ENCODE measurements at regions not wholly inside any gene's neighbourhood (a gene's known extent, or its start where the extent isn't known, plus 50 kb on each side); places are given as distances from the start of the nearest gene placed in this dataset.

DNA sequence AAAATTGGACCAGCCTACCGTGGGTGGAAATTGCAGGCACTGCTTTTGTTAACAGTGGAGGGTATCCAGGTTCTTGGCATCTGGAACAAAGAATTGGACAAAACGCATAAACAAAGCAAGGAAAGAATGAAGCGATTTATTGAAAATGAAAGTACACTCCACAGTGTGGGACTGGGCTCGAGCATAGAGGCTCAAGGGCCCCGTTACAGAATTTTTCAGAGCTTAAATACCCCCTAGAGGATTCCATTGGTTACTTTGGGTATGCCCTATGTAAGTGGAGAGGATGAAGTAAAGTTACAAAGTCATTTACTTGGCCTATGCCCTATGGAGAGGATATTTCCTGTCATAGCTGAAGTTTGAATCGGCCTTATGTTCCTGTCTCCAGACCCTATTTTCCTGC, 85.3 kb downstream of the GLUD2 start:
- H3K27ac ChIP-seq, result no peak overlapping the region

DNA sequence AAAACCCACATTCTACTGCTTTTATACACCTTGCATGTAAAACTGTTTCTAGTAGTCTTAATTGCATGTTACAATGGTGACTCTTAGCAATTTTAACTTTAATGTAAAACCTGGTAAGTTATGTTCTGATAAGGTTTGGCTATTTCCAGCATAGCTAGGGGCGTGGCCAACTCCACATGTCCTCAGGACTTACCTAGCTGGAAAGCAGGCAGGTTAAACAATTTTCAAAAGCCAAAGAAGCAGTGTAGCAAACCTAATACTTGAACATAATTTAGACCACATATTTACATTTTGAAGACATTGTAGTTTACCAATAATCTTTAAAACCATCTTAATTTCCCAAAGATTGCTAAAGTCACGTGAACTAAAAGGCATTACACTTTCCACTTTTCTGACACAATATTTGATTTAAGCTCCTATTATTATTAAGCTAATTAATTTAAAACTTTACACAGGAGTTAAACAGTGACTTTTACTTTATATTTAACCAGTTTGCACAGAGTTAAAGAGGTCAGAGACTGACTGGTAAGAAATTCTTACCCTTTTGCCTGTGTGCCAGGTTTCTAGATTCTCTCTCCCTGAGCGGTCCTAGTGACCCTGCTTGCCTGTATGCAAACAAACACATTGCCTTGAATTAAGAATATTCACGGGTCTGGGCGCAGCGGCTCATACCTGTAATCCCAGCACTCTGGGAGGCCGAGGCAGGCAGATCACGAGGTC, 88.2 kb downstream of the GLUD2 start:
- no peak for DNase-seq (ENCODE audit: low spot score in 2 of 2)
- TF ChIP-seq POLR2A (IDR thresholded peaks at IDR 0.05) (no peak), POLR2AphosphoS5 (IDR thresholded peaks at IDR 0.05) (no peak)
- TF ChIP-seq, protein P1, sequence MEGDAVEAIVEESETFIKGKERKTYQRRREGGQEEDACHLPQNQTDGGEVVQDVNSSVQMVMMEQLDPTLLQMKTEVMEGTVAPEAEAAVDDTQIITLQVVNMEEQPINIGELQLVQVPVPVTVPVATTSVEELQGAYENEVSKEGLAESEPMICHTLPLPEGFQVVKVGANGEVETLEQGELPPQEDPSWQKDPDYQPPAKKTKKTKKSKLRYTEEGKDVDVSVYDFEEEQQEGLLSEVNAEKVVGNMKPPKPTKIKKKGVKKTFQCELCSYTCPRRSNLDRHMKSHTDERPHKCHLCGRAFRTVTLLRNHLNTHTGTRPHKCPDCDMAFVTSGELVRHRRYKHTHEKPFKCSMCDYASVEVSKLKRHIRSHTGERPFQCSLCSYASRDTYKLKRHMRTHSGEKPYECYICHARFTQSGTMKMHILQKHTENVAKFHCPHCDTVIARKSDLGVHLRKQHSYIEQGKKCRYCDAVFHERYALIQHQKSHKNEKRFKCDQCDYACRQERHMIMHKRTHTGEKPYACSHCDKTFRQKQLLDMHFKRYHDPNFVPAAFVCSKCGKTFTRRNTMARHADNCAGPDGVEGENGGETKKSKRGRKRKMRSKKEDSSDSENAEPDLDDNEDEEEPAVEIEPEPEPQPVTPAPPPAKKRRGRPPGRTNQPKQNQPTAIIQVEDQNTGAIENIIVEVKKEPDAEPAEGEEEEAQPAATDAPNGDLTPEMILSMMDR (IDR thresholded peaks at IDR 0.05), result no peak

More for the DNA sequence above, 85.3 kb downstream of the GLUD2 start:
- no peak for TF ChIP-seq POLR2A (IDR thresholded peaks at IDR 0.05)
- no peak for TF ChIP-seq POLR2AphosphoS5 (IDR thresholded peaks at IDR 0.05)
- TF ChIP-seq, protein P1 (IDR thresholded peaks at IDR 0.05), result no peak
- Histone ChIP-seq H3K36me3 (no peaks in the 10 kb centered on the region), H3K27me3 (peaks cover 0 to 5% of the 10 kb centered on the region in 2 donors), H3K4me1 (no peaks in the 10 kb centered on the region), H3K9me3 (no peaks in the 10 kb centered on the region), H3K4me3 (no peak overlapping the region)
- intact Hi-C loops (cut with DNase I; ENCODE audit: low total_unique reads), result no loop called here
- no peak for DNase-seq (ENCODE audit: low spot score in 2 of 2)

DNA sequence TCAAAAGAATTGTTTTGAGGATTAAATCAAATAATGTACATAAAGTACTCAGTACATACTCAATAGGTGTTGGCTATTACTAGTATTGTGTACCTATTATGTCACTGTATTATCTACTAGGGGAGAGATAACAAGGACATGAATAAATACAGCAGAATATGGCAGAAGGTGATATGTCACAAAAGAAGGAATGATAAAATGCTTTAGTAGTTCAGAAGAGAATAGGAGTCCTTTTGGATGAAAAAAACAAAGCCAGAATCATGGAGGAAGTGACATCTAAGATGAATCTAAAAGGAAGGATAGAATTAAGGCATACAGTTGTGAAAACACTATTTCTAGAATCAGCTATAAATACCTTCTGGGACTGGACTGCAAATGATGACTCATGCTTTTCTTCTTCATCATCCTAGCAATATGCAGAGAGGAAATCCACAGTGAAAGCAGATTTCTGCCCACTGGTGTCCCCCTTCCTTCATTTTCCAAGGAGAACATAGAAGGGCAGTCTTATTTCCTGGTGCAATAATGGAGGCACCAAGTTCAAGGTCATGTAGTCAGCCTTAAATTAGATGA, 98.7 kb downstream of the GLUD2 start:
- H3K27ac ChIP-seq, result no peak overlapping the region

More for the DNA sequence above, 88.2 kb downstream of the GLUD2 start:
- intact Hi-C loops (cut with DNase I; ENCODE audit: low total_unique reads), result no loop called here
- H3K9me3 ChIP-seq, result no peaks in the 10 kb centered on the region
- no peak overlapping the region for H3K27ac ChIP-seq
- H3K4me3 ChIP-seq, result no peak overlapping the region
- no peaks in the 10 kb centered on the region for H3K36me3 ChIP-seq
- no peaks in the 10 kb centered on the region for H3K4me1 ChIP-seq
- peaks cover 0 to 10% of the 10 kb centered on the region in 2 donors for H3K27me3 ChIP-seq

DNA sequence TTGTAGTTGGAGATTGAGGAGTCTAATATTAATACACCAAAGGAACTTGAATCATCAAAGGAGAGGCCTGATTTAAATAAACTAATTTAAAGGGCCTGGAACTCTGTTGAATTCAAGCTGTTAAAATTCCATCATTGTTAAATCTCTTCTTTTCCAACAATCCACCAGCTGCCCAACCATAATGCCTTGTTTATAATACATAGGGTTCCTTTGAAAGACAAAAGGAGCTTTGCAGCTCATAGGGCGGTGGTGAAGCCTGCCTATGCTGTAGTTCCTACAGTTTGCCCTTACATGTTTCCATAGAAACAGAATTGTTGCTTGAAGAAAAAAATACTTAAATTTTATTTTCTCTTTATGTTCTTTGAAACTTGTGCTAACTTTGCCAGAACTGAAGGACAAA, 102.8 kb downstream of the GLUD2 start:
- Histone ChIP-seq H3K9me3 (no peaks in the 10 kb centered on the region), H3K27me3 (no peaks in the 10 kb centered on the region), H3K36me3 (no peaks in the 10 kb centered on the region), H3K4me1 (no peaks in the 10 kb centered on the region), H3K27ac (no peak overlapping the region), H3K4me3 (no peak overlapping the region)
- no peak for DNase-seq (ENCODE audit: low spot score in 2 of 2)
- TF ChIP-seq POLR2A (IDR thresholded peaks at IDR 0.05), result no peak
- TF ChIP-seq, protein P1 (IDR thresholded peaks at IDR 0.05), result no peak
- no peak for TF ChIP-seq POLR2AphosphoS5 (IDR thresholded peaks at IDR 0.05)
- intact Hi-C loops (cut with DNase I; ENCODE audit: low total_unique reads), result no loop called here

More for the DNA sequence above, 98.7 kb downstream of the GLUD2 start:
- H3K4me3 ChIP-seq, result no peak overlapping the region
- no peaks in the 10 kb centered on the region for H3K4me1 ChIP-seq
- no peaks in the 10 kb centered on the region for H3K36me3 ChIP-seq
- TF ChIP-seq POLR2AphosphoS5 (IDR thresholded peaks at IDR 0.05) (no peak), POLR2A (IDR thresholded peaks at IDR 0.05) (no peak)
- TF ChIP-seq, protein P1 (IDR thresholded peaks at IDR 0.05), result no peak
- H3K27me3 ChIP-seq, result no peaks in the 10 kb centered on the region
- no peaks in the 10 kb centered on the region for H3K9me3 ChIP-seq
- intact Hi-C loops (cut with DNase I; ENCODE audit: low total_unique reads), result no loop called here
- DNase-seq (ENCODE audit: low spot score in 2 of 2), result no peak

DNA sequence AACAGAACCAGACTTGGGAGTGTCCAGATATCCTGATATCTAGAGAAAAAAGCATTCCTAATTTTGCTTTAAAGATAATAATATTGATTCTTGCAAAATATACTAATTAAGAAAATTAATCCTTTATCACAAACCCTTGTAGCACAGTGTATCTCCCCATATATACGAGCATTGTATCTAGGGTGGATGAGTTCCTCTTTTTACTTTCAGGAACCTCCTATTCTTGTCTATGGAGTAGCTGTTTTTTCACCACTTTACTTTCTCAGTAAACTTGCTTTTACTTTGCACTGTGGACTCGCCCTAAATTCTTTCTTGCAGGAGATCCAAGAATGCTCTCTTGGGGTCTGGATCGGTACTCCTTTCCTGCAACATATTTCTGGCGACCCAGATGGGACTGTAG, 103.9 kb downstream of the GLUD2 start:
- no peaks in the 10 kb centered on the region for H3K9me3 ChIP-seq
- H3K4me1 ChIP-seq, result no peaks in the 10 kb centered on the region
- TF ChIP-seq, protein P1 (IDR thresholded peaks at IDR 0.05), result no peak
- TF ChIP-seq POLR2A (IDR thresholded peaks at IDR 0.05), result no peak
- TF ChIP-seq POLR2AphosphoS5 (IDR thresholded peaks at IDR 0.05), result no peak
- no peaks in the 10 kb centered on the region for H3K36me3 ChIP-seq
- no peak overlapping the region for H3K4me3 ChIP-seq
- no peaks in the 10 kb centered on the region for H3K27me3 ChIP-seq
- H3K27ac ChIP-seq, result no peak overlapping the region
- no peak for DNase-seq (ENCODE audit: low spot score in 2 of 2)
- intact Hi-C loops (cut with DNase I; ENCODE audit: low total_unique reads), result no loop called here
